ENCODE measurements at regions not wholly inside any gene's neighbourhood (a gene's known extent, or its start where the extent isn't known, plus 50 kb on each side); places are given as distances from the start of the nearest gene placed in this dataset.

DNA sequence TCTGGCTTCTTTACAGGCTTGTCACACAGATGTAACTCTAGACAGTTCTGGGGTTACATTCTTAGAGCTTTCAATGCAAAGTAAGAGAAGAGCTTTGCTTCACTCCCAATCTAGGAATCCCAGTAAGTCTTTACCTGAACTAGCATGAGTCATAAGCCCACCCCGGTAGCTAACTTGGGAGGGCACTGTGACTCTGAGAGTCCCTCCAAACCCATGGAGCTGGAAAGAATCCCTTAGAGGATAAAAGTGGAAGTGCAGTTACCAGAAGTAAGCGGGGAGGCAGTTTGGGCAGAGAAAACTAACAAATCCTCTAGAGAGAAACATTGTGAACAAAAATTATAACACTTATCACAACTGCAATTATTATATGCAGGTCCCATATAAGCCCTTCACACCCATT lies 84.0 kb upstream of the SMLR1 start:
- intact Hi-C loops (cut with DNase I): no loop called here
- no peak for ATAC-seq
- DNase-seq: no peak

GRCh38 chr6:130744576-130745366 lies 82.4 kb upstream of the SMLR1 start:
- DNase-seq: no peak
- ATAC-seq: no peak
- intact Hi-C loops (cut with DNase I): no loop called here

GRCh38 chr6:130748041-130748440 lies 79.2 kb upstream of the SMLR1 start:
- DNase-seq (no peak), ATAC-seq (no peak)
- intact Hi-C loops (cut with DNase I): no loop called here

- intact Hi-C loops (cut with DNase I): no loop called here
- ATAC-seq: no peak
- DNase-seq: no peak
Observed at GRCh38 chr6:130749402-130749801, 77.8 kb upstream of the SMLR1 start.

DNA sequence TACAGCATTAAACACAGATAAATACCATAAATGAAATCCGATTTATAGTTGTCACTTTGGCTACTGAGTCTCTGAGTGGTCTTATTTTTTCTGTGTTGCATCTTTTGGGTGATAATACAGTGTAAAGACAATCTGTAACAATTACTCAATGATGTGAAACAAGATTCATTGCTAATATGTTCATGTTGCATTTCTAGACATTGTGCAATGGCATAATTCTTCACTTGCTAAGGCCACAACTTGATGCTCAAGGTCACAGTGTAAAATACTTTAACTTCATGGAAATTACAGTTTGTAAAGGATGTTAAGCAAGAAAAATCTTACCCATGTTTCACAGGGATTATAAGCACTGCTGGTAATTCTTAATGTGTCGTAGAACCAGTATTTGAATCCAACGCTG lies 74.9 kb upstream of the SMLR1 start:
- ATAC-seq (no peak), DNase-seq (no peak)
- intact Hi-C loops (cut with DNase I): no loop called here

GRCh38 chr6:130754786-130755367 lies 72.3 kb upstream of the SMLR1 start:
- no peak for ATAC-seq
- no peak for DNase-seq
- intact Hi-C loops (cut with DNase I): no loop called here

DNA sequence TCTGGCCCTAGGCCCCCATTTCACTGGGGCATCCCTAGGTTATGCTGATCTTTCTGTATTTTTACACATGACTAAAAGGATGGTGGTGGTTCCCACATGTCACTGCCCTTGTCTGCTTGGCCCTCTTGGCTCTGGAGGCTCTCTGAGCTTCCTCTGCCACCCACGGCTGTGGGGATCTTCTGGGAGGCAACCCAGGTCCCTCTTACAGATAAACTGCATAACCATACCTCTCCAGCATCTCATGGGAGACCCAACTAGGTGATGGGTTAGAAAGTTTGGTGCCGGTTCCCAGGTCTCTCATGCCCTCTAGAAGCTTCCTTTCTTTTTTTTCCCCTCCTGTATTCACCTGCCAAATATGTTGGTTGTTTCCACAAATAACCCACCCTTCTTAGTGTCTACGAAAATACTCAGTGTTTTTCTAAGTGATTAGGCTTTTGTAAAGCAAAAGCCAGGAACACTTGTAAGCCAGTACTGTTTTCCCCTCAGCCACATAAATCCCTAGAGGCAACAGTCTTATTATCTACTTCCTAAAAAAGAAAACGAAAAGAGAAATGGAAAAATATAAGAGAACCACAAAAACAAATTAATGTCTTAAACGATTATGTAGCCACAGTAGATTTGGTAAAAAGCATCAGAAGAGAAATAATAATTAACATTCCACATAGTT lies 71.7 kb upstream of the SMLR1 start:
- no peak for DNase-seq
- ATAC-seq: no peak
- intact Hi-C loops (cut with DNase I): no loop called here

GRCh38 chr6:130756824-130757223 lies 70.4 kb upstream of the SMLR1 start:
- intact Hi-C loops (cut with DNase I): no loop called here
- DNase-seq: no peak
- ATAC-seq: no peak

DNA sequence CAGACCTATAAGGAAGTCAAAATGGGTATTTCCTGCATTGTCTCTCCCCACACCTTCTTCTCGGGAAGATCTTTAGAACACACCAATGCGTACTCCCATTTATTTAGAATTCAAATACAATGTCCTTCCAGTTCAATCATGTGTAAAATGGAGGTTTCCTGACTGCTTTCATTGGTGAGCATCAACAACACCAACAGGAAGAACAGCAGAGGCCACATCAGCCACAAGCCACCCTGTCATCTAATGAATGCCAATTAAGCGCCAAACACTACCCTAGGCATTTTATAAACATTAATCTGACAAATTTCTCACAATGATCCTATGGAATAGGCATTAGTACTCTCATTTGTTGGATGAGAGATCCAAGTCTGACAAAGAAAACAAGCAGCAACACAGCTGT lies 68.4 kb upstream of the SMLR1 start:
- intact Hi-C loops (cut with DNase I): no loop called here
- ATAC-seq (no peak), DNase-seq (no peak)

- DNase-seq: no peak
- no peak for ATAC-seq
- intact Hi-C loops (cut with DNase I): no loop called here
Observed at GRCh38 chr6:130760006-130760405, 67.2 kb upstream of the SMLR1 start.

DNA sequence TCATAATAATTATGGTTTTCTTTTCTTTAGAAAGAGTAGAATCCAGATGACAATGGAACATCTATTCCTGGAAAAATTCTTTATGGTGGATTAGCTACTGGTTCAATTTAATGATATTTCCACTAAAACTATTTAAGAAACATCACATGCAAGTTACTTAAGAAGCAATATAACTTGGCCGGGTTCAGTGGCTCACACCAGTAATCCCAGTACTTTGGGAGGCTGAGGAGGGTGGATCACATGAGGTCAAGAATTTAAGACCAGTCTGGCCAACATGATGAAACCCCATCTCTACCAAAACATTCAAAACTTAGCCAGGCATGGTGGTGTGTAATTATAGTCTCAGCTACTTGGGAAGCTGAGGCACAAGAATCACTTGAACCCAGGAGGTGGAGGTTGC lies 65.9 kb upstream of the SMLR1 start:
- intact Hi-C loops (cut with DNase I): no loop called here
- DNase-seq: no peak
- ATAC-seq: no peak

DNA sequence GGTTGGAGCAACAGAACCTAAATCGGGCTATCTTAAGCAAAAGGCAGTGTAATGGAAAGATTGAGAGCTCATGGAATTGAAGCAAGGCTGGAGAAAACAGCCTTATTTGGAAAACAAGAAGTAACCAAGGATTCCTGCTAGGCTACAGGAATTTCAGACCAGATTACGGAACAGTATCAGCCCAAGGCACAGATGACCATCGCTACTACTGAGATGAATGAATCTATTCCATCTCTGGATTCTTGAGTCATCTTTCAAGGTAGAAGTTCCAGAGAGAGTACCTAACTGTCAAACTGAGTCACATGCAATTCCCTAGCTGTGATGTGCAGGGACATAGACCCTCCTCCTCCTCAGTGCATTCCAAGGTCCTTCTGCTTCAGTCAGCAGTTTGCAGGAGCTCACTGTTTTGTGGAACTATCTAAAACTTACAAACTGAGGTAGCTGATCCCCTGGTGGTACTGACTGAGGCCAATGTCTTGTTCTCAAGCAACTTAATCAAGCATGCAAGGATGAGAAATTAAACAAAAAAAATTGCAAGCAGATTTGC lies 62.0 kb upstream of the SMLR1 start:
- DNase-seq (no peak), ATAC-seq (peak in 1 of 2 donors; percentile 12)
- intact Hi-C loops (cut with DNase I): no loop called here

- DNase-seq: no peak
- intact Hi-C loops (cut with DNase I): no loop called here
- no peak for ATAC-seq
Observed at GRCh38 chr6:130766239-130767144, 60.7 kb upstream of the SMLR1 start.

- DNase-seq (no peak), ATAC-seq (no peak)
- intact Hi-C loops (cut with DNase I): no loop called here
Observed at GRCh38 chr6:130769861-130770260, 57.3 kb upstream of the SMLR1 start.

DNA sequence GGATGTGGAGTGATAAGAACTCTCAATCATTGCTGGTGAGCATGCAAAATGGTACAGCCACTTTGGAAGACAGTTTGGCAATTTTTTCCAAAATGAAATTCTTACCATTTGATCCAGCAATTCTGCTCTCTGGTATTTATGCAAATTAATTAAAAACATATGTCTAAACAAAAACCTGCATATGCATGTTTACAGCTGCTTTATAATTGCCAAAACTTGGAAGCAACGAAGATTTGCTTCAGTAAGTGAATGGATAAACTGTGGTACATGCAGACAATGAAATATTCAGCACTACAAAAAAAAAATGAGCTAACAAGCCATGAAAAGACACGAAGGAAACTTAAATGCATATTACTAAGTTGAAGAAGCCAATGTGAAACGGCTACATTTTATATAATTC lies 55.5 kb upstream of the SMLR1 start:
- intact Hi-C loops (cut with DNase I): no loop called here
- ATAC-seq: no peak

DNA sequence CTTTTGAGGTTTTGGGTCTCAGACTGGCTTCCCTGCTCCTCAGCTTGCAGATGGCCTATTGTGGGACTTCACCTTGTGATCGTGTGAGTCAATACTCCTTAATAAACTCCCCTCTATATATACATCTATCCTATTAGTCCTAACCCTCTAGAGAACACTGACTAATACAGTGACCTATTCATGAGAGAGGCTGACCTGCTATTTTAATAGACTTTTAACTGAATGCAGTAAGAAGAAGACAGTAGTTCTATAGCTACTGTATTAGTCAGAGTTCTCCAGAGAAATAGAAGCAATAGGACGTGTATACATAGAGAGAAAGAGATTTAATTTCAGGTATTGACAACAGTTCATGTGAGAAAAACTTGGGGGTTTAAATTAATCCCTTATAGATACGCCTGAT lies 53.3 kb upstream of the SMLR1 start:
- ATAC-seq: no peak
- DNase-seq: no peak
- intact Hi-C loops (cut with DNase I): no loop called here

More for the DNA sequence above, 55.5 kb upstream of the SMLR1 start:
- DNase-seq: no peak

GRCh38 chr6:130775411-130776012 lies 51.7 kb upstream of the SMLR1 start:
- ATAC-seq: no peak
- no peak for DNase-seq
- intact Hi-C loops (cut with DNase I): no loop called here

- intact Hi-C loops (cut with DNase I): no loop called here
- DNase-seq (no peak), ATAC-seq (no peak)
Observed at GRCh38 chr6:130776287-130776925, 50.8 kb upstream of the SMLR1 start.
